ENCODE measurements at regions not wholly inside any gene's neighbourhood (a gene's known extent, or its start where the extent isn't known, plus 50 kb on each side); places are given as distances from the start of the nearest gene placed in this dataset.

GRCh38 chr9:515665-516064, 301.0 kb downstream of the DOCK8 start:
- DNase-seq, result no peak

- DNase-seq, result no peak
These were observed 303.3 kb downstream of the DOCK8 start for GRCh38 chr9:517993-518392.

- no peak for DNase-seq
These were observed 303.9 kb downstream of the DOCK8 start for GRCh38 chr9:518540-518939.

GRCh38 chr9:519579-519978, 304.9 kb downstream of the DOCK8 start:
- no peak for DNase-seq

- DNase-seq, result no peak
These were observed 305.6 kb downstream of the DOCK8 start for GRCh38 chr9:520302-520701.

- DNase-seq, result no peak
These were observed 307.5 kb downstream of the DOCK8 start for GRCh38 chr9:522190-522589.

- no peak for DNase-seq
These were observed 308.0 kb downstream of the DOCK8 start for GRCh38 chr9:522658-523057.

- DNase-seq, result no peak
These were observed 308.8 kb downstream of the DOCK8 start for GRCh38 chr9:523444-523843.

- no peak for DNase-seq
These were observed 309.3 kb downstream of the DOCK8 start for GRCh38 chr9:524008-524407.

GRCh38 chr9:526904-527591, 312.4 kb downstream of the DOCK8 start:
- no peak for DNase-seq

GRCh38 chr9:529731-530130, 311.8 kb upstream of the DMRT1 start:
- DNase-seq, result no peak

GRCh38 chr9:530681-531080, 310.8 kb upstream of the DMRT1 start:
- no peak for DNase-seq

- no peak for DNase-seq
These were observed 308.8 kb upstream of the DMRT1 start for GRCh38 chr9:532707-533106.

- no peak for DNase-seq
These were observed 306.6 kb upstream of the DMRT1 start for GRCh38 chr9:534886-535285.

GRCh38 chr9:535356-535755, 306.1 kb upstream of the DMRT1 start:
- no peak for DNase-seq

- DNase-seq, result no peak
These were observed 304.6 kb upstream of the DMRT1 start for GRCh38 chr9:536597-537511.

GRCh38 chr9:543478-543877, 298.0 kb upstream of the DMRT1 start:
- DNase-seq, result no peak

- DNase-seq, result no peak
These were observed 296.0 kb upstream of the DMRT1 start for GRCh38 chr9:545480-545879.

- no peak for DNase-seq
These were observed 295.3 kb upstream of the DMRT1 start for GRCh38 chr9:546235-546634.

- no peak for DNase-seq
These were observed 294.7 kb upstream of the DMRT1 start for GRCh38 chr9:546797-547223.

GRCh38 chr9:547314-547713, 294.2 kb upstream of the DMRT1 start:
- DNase-seq, result no peak

GRCh38 chr9:549455-549997, 292.0 kb upstream of the DMRT1 start:
- no peak for DNase-seq

- DNase-seq, result no peak
These were observed 291.2 kb upstream of the DMRT1 start for GRCh38 chr9:550333-550732.

Data from NCI-H2081 (cell line).